ENCODE measurements at regions not wholly inside any gene's neighbourhood (a gene's known extent, or its start where the extent isn't known, plus 50 kb on each side); places are given as distances from the start of the nearest gene placed in this dataset.
"Not testable (repeated sequence)": the region's sequence is repeated elsewhere in the genome, so short reads cannot be mapped to it uniquely, and the experiment has no call there.

GRCh38 chr12:82300611-82301010 is 57.6 kb downstream of the CCDC59 start:
- DNase-seq (ENCODE audit: low read depth, low spot score), result no peak
- TF ChIP-seq CTCF (IDR thresholded peaks at IDR 0.05; ENCODE audit: low read depth, low read length), result no peak
- no peak overlapping the region for H3K4me3 ChIP-seq (ENCODE audit: low read depth, low read length)
- in situ Hi-C loops (cut with HindIII; ENCODE audit: low sequenced_read_pairs), result no loop called here

- H3K4me3 ChIP-seq (ENCODE audit: low read depth, low read length), result no peak overlapping the region
- in situ Hi-C loops (cut with HindIII; ENCODE audit: low sequenced_read_pairs), result no loop called here
- peak; percentile 79 for DNase-seq (ENCODE audit: low read depth, low spot score)
- no peak for TF ChIP-seq CTCF (IDR thresholded peaks at IDR 0.05; ENCODE audit: low read depth, low read length)
These were observed 58.7 kb downstream of the CCDC59 start for GRCh38 chr12:82299319-82300025.

GRCh38 chr12:82290415-82290814 is 67.8 kb downstream of the CCDC59 start:
- no peak overlapping the region for H3K4me3 ChIP-seq (ENCODE audit: low read depth, low read length)
- TF ChIP-seq CTCF (IDR thresholded peaks at IDR 0.05; ENCODE audit: low read depth, low read length), result no peak
- in situ Hi-C loops (cut with HindIII; ENCODE audit: low sequenced_read_pairs), result no loop called here
- DNase-seq (ENCODE audit: low read depth, low spot score), result no peak

GRCh38 chr12:82281335-82281734 is 76.9 kb downstream of the CCDC59 start:
- DNase-seq (ENCODE audit: low read depth, low spot score); H3K4me3 ChIP-seq (ENCODE audit: low read depth, low read length); in situ Hi-C loops (cut with HindIII; ENCODE audit: low sequenced_read_pairs): not testable (repeated sequence)

- in situ Hi-C loops (cut with HindIII; ENCODE audit: low sequenced_read_pairs), result no loop called here
- no peak for DNase-seq (ENCODE audit: low read depth, low spot score)
- TF ChIP-seq CTCF (IDR thresholded peaks at IDR 0.05; ENCODE audit: low read depth, low read length), result no peak
- H3K4me3 ChIP-seq (ENCODE audit: low read depth, low read length), result no peak overlapping the region
These were observed 78.6 kb downstream of the CCDC59 start for GRCh38 chr12:82279536-82280058.

- H3K4me3 ChIP-seq (ENCODE audit: low read depth, low read length), result no peak overlapping the region
- in situ Hi-C loops (cut with HindIII; ENCODE audit: low sequenced_read_pairs), result no loop called here
- peak; percentile 4 for DNase-seq (ENCODE audit: low read depth, low spot score)
- TF ChIP-seq CTCF (IDR thresholded peaks at IDR 0.05; ENCODE audit: low read depth, low read length), result no peak
These were observed 80.6 kb downstream of the CCDC59 start for GRCh38 chr12:82277582-82277981.

GRCh38 chr12:82242729-82243128 is 115.5 kb downstream of the CCDC59 start:
- H3K4me3 ChIP-seq (ENCODE audit: low read depth, low read length), result no peak overlapping the region
- no peak for DNase-seq (ENCODE audit: low read depth, low spot score)
- in situ Hi-C loops (cut with HindIII; ENCODE audit: low sequenced_read_pairs), result no loop called here
- TF ChIP-seq CTCF (IDR thresholded peaks at IDR 0.05; ENCODE audit: low read depth, low read length), result no peak
